HepG2 (cell line): ENCODE measurements at regions not wholly inside any gene's neighbourhood (a gene's known extent, or its start where the extent isn't known, plus 50 kb on each side); places are given as distances from the start of the nearest gene placed in this dataset.

Experiments used
- ATAC-seq: fragments of 200-7000 bp; cut with Tn5 transposase; 3 replicates; pipeline ENCODE4 v1.9.1; 2020; ENCODE audit warnings: mild to moderate bottlenecking, moderate library complexity
- BruUV-seq: library from RNA; stranded (reverse); fragments of 400-500 nt; replicated peaks from 2 replicates; lab custom pipeline; 2021; lab: Mats Ljungman, UMichigan
- CTCF ChIA-PET: fragments of 300-600 bp; formaldehyde crosslinking; extraction: SDS; loops from one replicate; lab custom pipeline; 2021; ENCODE audit warnings: low total read pairs, inconsistent platforms, low intra/inter-chr PET ratio; lab: Yijun Ruan, JAX
- POLR2A ChIA-PET: fragments of 350-600 bp; sonication (Branson Sonifier 250); formaldehyde crosslinking; loops from one replicate; lab custom pipeline; 2020; ENCODE audit warnings: antibody characterized with exemption, inconsistent platforms; lab: Yijun Ruan, JAX
- DNase-seq: peaks from one replicate; pipeline ENCODE4 v3.0.0-alpha.2; 2015; ENCODE audit warnings: low spot score
- FAIRE-seq: peaks from 3 replicates; lab custom pipeline; 2011; peaks lifted over from hg19 to GRCh38; lab: Jason Lieb, UNC
- H2AFZ ChIP-seq: one replicate; pipeline ENCODE4 v1.6.1; 2011; ENCODE audit warnings: low read length, inconsistent platforms
- H3K27ac ChIP-seq: fragments of 300-600 bp; 3 replicates; pipeline ENCODE4 v1.8.0; 2011; ENCODE audit warnings: mixed run types, mild to moderate bottlenecking, mixed read lengths, low read length, inconsistent platforms; ENCODE audit not compliant: insufficient read depth; ENCODE audit errors: extremely low read length
- H3K27me3 ChIP-seq, 2 experiments: fragments of 200-600 bp in 1 of 2; 2 replicates in 1 of 2; 3 replicates in 1 of 2; pipeline versions ENCODE4 v1.6.0 to v1.8.0; 2011; ENCODE audit warnings: low read length in 2 of 2, mild to moderate bottlenecking in 2 of 2, moderate library complexity in 2 of 2, inconsistent platforms in 1 of 2; ENCODE audit not compliant: insufficient read depth in 2 of 2, control insufficient read depth in 1 of 2
- H3K36me3 ChIP-seq, 2 experiments: fragments of 200-600 bp in 1 of 2; replicated peaks in 1 of 2; 2 replicates in 1 of 2; 3 replicates in 1 of 2; pipeline versions ENCODE4 v1.5.1 to v1.8.0; 2011; ENCODE audit warnings: low read length in 2 of 2, inconsistent platforms in 1 of 2; ENCODE audit not compliant: insufficient read depth in 2 of 2, control insufficient read depth in 1 of 2
- H3K4me1 ChIP-seq: 2 replicates; pipeline ENCODE4 v1.5.1; 2012; ENCODE audit warnings: low read length, inconsistent platforms; ENCODE audit not compliant: insufficient read depth
- H3K4me2 ChIP-seq: 2 replicates; pipeline ENCODE4 v1.6.0; 2011; ENCODE audit warnings: low read depth, low read length, inconsistent platforms
- H3K4me3 ChIP-seq, 3 experiments: fragments of 200-600 bp in 1 of 3; sonication (generic), shearing (Covaris generic) in 1 of 3; replicated peaks in 1 of 3; 2 replicates each; pipeline ENCODE4 v1.5.1; 2011 to 2016; ENCODE audit warnings: low read length in 3 of 3, inconsistent platforms in 2 of 3, low read depth in 2 of 3, mild to moderate bottlenecking in 2 of 3, control low read depth in 1 of 3, mixed read lengths in 1 of 3; ENCODE audit not compliant: insufficient read depth in 1 of 3
- H3K79me2 ChIP-seq: one replicate; pipeline ENCODE4 v1.6.1; 2011; ENCODE audit warnings: low read length, inconsistent platforms; ENCODE audit not compliant: insufficient read depth
- H3K9ac ChIP-seq: 2 replicates; pipeline ENCODE4 v1.6.0; 2011; ENCODE audit warnings: mild to moderate bottlenecking, low read depth, low read length, inconsistent platforms; ENCODE audit not compliant: insufficient read depth
- H3K9me3 ChIP-seq: 2 replicates; pipeline ENCODE4 v1.5.1; 2012; ENCODE audit warnings: mild to moderate bottlenecking, low read length
- H4K20me1 ChIP-seq: 2 replicates; pipeline ENCODE4 v1.6.0; 2011; ENCODE audit warnings: inconsistent platforms, mild to moderate bottlenecking, low read length, moderate library complexity; ENCODE audit not compliant: insufficient read depth
- FOXO1 ChIP-seq: sonication (generic); formaldehyde crosslinking; IDR thresholded peaks from 2 replicates; pipeline ENCODE4 v1.4.0; 2020; ENCODE audit warnings: missing genetic modification reagents
- HOXA7 ChIP-seq: sonication (generic); formaldehyde crosslinking; IDR thresholded peaks from 2 replicates; pipeline ENCODE4 v1.8.1; 2022; ENCODE audit warnings: mild to moderate bottlenecking, missing genetic modification reagents, moderate library complexity
- NFIB ChIP-seq: sonication (generic); formaldehyde crosslinking; IDR thresholded peaks from 2 replicates; pipeline ENCODE4 v1.9.0; 2021; ENCODE audit warnings: missing genetic modification reagents, mild to moderate bottlenecking, borderline replicate concordance
- PITX1 ChIP-seq: sonication (generic); formaldehyde crosslinking; IDR thresholded peaks from 2 replicates; pipeline ENCODE4 v1.5.1; 2020; ENCODE audit warnings: mild to moderate bottlenecking, missing genetic modification reagents
- RFX5 ChIP-seq: IDR thresholded peaks from 2 replicates; pipeline ENCODE4 v1.6.1; 2011; ENCODE audit warnings: low read depth, low read length, improper control_type of control experiment
- RORA ChIP-seq: sonication (generic); formaldehyde crosslinking; IDR thresholded peaks from 2 replicates; pipeline ENCODE4 v1.5.0; 2020; ENCODE audit warnings: mild to moderate bottlenecking, missing genetic modification reagents, moderate library complexity
- SRY ChIP-seq: sonication (generic); formaldehyde crosslinking; IDR thresholded peaks from 2 replicates; pipeline ENCODE4 v1.8.0; 2022; ENCODE audit warnings: mild to moderate bottlenecking, missing genetic modification reagents
- ZEB1 ChIP-seq: IDR thresholded peaks from 2 replicates; pipeline ENCODE4 v1.6.1; 2012; ENCODE audit warnings: mild to moderate bottlenecking, low read depth, inconsistent platforms; ENCODE audit not compliant: insufficient replicate concordance
- ZFYVE20 ChIP-seq: sonication (generic); formaldehyde crosslinking; IDR thresholded peaks from 2 replicates; pipeline ENCODE4 v1.8.0; 2023; ENCODE audit warnings: low read depth, mild to moderate bottlenecking, moderate library complexity, missing genetic modification reagents, borderline replicate concordance
- ZKSCAN1 ChIP-seq: fragments of 150-350 bp; IDR thresholded peaks from 2 replicates; pipeline ENCODE4 v1.6.1; 2014; ENCODE audit warnings: low read length
- ZNF160 ChIP-seq: sonication (generic); formaldehyde crosslinking; IDR thresholded peaks from 2 replicates; pipeline ENCODE4 v1.8.0; 2022; ENCODE audit warnings: mild to moderate bottlenecking, inconsistent platforms, missing genetic modification reagents
- ZNF263 ChIP-seq: sonication (generic); formaldehyde crosslinking; IDR thresholded peaks from 2 replicates; pipeline ENCODE4 v1.4.0; 2020; ENCODE audit warnings: missing genetic modification reagents
- WGBS: methylation state at CpG from one replicate; pipeline ENCODE4 v1.1.6; 2017; ENCODE audit warnings: low lambda C conversion rate; 5-methylcytosine and 5-hydroxymethylcytosine counted together
- in situ Hi-C: cut with HindIII; loops from 2 replicates; pipeline ENCODE4 v1.10.0; 2017; ENCODE audit warnings: low pct_unique_long_range_greater_than_20kb; ENCODE audit not compliant: extremely low pct_ligation_motif_present
- intact Hi-C: fragments of 100-400 bp; cut with micrococcal nuclease; formaldehyde crosslinking; loops from one replicate; pipeline ENCODE4 v1.10.0; 2022; ENCODE audit not compliant: unreplicated experiment
- TF ChIP-seq, protein P1 (sequence below): sonication (generic); formaldehyde crosslinking; IDR thresholded peaks from 2 replicates; pipeline ENCODE4 v1.8.0; 2022; ENCODE audit warnings: low read depth, missing genetic modification reagents
- TF ChIP-seq, protein P2 (sequence below): sonication (generic); formaldehyde crosslinking; IDR thresholded peaks from 2 replicates; pipeline ENCODE4 v1.8.0; 2022; ENCODE audit warnings: mild to moderate bottlenecking, missing genetic modification reagents

DNA sequence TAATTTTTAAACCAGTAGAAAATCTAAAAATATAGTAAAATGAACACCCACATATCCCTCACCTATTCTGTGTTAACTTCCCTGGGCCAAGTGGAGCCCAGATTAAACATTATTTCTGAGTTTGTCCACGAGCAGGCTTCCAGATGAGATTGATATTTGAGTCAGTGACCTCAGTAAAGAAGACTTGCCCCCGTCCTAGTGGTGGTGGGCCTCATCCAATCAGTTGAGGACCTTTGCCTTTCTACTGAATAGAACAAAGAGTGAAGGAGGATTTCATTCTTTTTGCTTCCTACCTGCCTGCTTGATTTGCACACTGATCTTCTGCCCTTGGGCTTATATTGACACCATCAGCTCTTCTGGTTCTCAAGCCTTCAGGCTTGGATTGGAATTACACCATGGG, 174.7 kb upstream of the PLEKHG7 start (continued):
- no peak for TF ChIP-seq ZFYVE20 (CRISPR knock-in tag)
- no peak for TF ChIP-seq SRY
- TF ChIP-seq RFX5: no peak
- TF ChIP-seq, protein P1, sequence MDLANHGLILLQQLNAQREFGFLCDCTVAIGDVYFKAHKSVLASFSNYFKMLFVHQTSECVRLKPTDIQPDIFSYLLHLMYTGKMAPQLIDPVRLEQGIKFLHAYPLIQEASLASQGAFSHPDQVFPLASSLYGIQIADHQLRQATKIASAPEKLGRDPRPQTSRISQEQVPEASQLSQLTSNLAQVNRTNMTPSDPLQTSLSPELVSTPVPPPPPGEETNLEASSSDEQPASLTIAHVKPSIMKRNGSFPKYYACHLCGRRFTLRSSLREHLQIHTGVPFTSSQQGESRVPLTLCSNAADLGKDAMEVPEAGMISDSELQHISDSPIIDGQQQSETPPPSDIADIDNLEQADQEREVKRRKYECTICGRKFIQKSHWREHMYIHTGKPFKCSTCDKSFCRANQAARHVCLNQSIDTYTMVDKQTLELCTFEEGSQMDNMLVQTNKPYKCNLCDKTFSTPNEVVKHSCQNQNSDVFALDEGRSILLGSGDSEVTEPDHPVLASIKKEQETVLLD (CRISPR knock-in tag): no peak

DNA sequence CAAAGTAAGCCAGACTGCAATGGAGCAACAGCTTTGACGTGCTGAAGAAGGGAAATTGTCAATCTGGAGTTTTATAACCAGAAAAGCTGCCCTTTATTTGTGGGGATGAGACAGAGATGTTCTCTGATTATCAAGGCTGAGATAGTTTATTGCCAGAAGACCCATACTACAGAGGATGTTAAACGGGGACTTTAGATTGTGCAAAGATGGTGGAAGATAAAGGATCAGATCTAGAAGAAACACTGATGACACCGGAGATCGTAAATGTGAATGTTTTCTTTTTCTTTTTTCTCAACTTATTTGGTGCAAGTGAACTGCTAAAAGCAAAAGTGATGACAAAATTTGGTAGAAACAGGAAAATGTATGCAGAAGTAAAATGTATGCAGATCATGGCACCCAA, 178.3 kb upstream of the PLEKHG7 start:
- DNase-seq (no peak), FAIRE-seq (no peak), ATAC-seq (no peak)
- 39% methylated on average over 4 of the region's 4 CpGs for WGBS
- Histone ChIP-seq H3K9me3 (no peaks in the 10 kb centered on the region), H3K4me1 (no peaks in the 10 kb centered on the region), H3K9ac (no peak overlapping the region), H2AFZ (no peak overlapping the region), H3K4me2 (no peak overlapping the region), H3K36me3 (no peaks in the 10 kb centered on the region), H3K4me3 (no peak overlapping the region), H4K20me1 (no peaks in the 10 kb centered on the region), H3K27ac (no peak overlapping the region), H3K79me2 (no peaks in the 10 kb centered on the region), H3K27me3 (no peaks in the 10 kb centered on the region; a peak in 1 of 5 replicates)
- CTCF ChIA-PET: no interaction called here
- no peak for TF ChIP-seq ZEB1
- no peak for TF ChIP-seq ZKSCAN1
- TF ChIP-seq ZNF160 (CRISPR knock-in tag): no peak
- TF ChIP-seq RORA (CRISPR knock-in tag): no peak
- TF ChIP-seq, protein P2, sequence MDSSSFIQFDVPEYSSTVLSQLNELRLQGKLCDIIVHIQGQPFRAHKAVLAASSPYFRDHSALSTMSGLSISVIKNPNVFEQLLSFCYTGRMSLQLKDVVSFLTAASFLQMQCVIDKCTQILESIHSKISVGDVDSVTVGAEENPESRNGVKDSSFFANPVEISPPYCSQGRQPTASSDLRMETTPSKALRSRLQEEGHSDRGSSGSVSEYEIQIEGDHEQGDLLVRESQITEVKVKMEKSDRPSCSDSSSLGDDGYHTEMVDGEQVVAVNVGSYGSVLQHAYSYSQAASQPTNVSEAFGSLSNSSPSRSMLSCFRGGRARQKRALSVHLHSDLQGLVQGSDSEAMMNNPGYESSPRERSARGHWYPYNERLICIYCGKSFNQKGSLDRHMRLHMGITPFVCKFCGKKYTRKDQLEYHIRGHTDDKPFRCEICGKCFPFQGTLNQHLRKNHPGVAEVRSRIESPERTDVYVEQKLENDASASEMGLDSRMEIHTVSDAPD (CRISPR knock-in tag): no peak
- TF ChIP-seq HOXA7 (CRISPR knock-in tag): no peak
- TF ChIP-seq ZFYVE20 (CRISPR knock-in tag): no peak
- TF ChIP-seq PITX1 (CRISPR knock-in tag): no peak
- TF ChIP-seq ZNF263 (CRISPR knock-in tag): no peak
- no peak for TF ChIP-seq FOXO1 (CRISPR knock-in tag)
- no peak for TF ChIP-seq NFIB
- BruUV-seq: no TSS peak
- in situ Hi-C loops: no loop called here
- POLR2A ChIA-PET: no interaction called here
- intact Hi-C loops: no loop called here
